Esophagus squamous epithelium (tissue), 5 donors: ENCODE measurements at regions not wholly inside any gene's neighbourhood (a gene's known extent, or its start where the extent isn't known, plus 50 kb on each side); places are given as distances from the start of the nearest gene placed in this dataset.
"Not testable (repeated sequence)": the region's sequence is repeated elsewhere in the genome, so short reads cannot be mapped to it uniquely, and the experiment has no call there.

ENCODE experiments used
- DNase-seq: peaks from one replicate; lab custom pipeline; 2025; lab: John Stamatoyannopoulos, UW
- H3K27ac ChIP-seq, 4 donors: fragments of 200-600 bp; sonication (generic); one replicate each; pipeline ENCODE4 v1.5.1; 2016 to 2019; ENCODE audit warnings: mild to moderate bottlenecking in 1 of 4
- H3K27me3 ChIP-seq, 4 donors: fragments of 200-600 bp; sonication (generic); 1 replicate in 3 of 4; 2 replicates in 1 of 4; pipeline versions ENCODE4 v1.5.1 to v1.6.0; 2017 to 2021; ENCODE audit warnings: antibody characterized with exemption in 1 of 4
- H3K36me3 ChIP-seq, 3 donors: fragments of 200-600 bp; sonication (generic); one replicate each; pipeline ENCODE4 v1.5.1; 2016 to 2019
- H3K4me1 ChIP-seq, 3 donors: fragments of 200-600 bp; sonication (generic); one replicate each; pipeline ENCODE4 v1.5.1; 2017 to 2019
- H3K4me3 ChIP-seq, 4 donors: fragments of 200-600 bp; sonication (generic); 1 replicate in 3 of 4; 2 replicates in 1 of 4; pipeline ENCODE4 v1.5.1; 2016 to 2019; ENCODE audit warnings: mild to moderate bottlenecking in 2 of 4, moderate library complexity in 1 of 4
- H3K9me3 ChIP-seq, 3 donors: fragments of 200-600 bp; sonication (generic); one replicate each; pipeline ENCODE4 v1.5.1; 2016 to 2019
- CTCF ChIP-seq, 6 experiments: fragments of 450-650 bp in 4 of 6; fragments of 200-600 bp in 2 of 6; sonication (generic) in 2 of 6; IDR thresholded peaks; one replicate each; pipeline ENCODE4 v1.5.1; 2016 to 2019; ENCODE audit warnings: antibody characterized with exemption in 6 of 6, mild to moderate bottlenecking in 4 of 6, moderate library complexity in 4 of 6
- POLR2A ChIP-seq, 4 donors: fragments of 450-650 bp; IDR thresholded peaks; one replicate each; pipeline ENCODE4 v1.6.1; 2017; ENCODE audit warnings: antibody characterized with exemption in 4 of 4, mild to moderate bottlenecking in 4 of 4, moderate library complexity in 3 of 4
- WGBS, 2 donors: methylation state at CpG; one replicate each; pipeline ENCODE4 v1.1.5; 2018; 5-methylcytosine and 5-hydroxymethylcytosine counted together
- intact Hi-C: fragments of 100-400 bp; cut with DNase I; formaldehyde crosslinking; loops from one replicate; pipeline ENCODE4 v1.15.0; 2022
- donor health status: DM: yes; HTN: yes; CAD: no.

- intact Hi-C loops, result no loop called here
- Histone ChIP-seq H3K36me3 (no peaks in the 10 kb centered on the region), H3K27ac (no peak overlapping the region), H3K4me3 (no peak overlapping the region), H3K9me3 (peaks cover 0 to 7% (median 0%) of the 10 kb centered on the region in 3 donors), H3K4me1 (no peaks in the 10 kb centered on the region), H3K27me3 (no peaks in the 10 kb centered on the region)
- TF ChIP-seq CTCF (IDR thresholded peaks at IDR 0.05) (no peak), POLR2A (IDR thresholded peaks at IDR 0.05) (no peak)
- DNase-seq, result no peak
- 91 to 100% methylated on average over 1 of the region's 1 CpG for WGBS, 2 donors
Observed at GRCh38 chr7:91750091-91750490, 130.4 kb downstream of the MTERF1 start.

- Histone ChIP-seq H3K27me3 (no peaks in the 10 kb centered on the region), H3K36me3 (no peaks in the 10 kb centered on the region), H3K27ac (no peak overlapping the region), H3K9me3 (peaks cover 0 to 7% (median 0%) of the 10 kb centered on the region in 3 donors), H3K4me3 (no peak overlapping the region), H3K4me1 (no peaks in the 10 kb centered on the region)
- 86 to 100% methylated on average over 1 of the region's 1 CpG for WGBS, 2 donors
- intact Hi-C loops, result no loop called here
- TF ChIP-seq POLR2A (IDR thresholded peaks at IDR 0.05), result no peak
- TF ChIP-seq CTCF (IDR thresholded peaks at IDR 0.05), result no peak
- DNase-seq, result no peak
Observed at GRCh38 chr7:91752102-91752501, 128.4 kb downstream of the MTERF1 start.

GRCh38 chr7:91754280-91754679 lies 126.2 kb downstream of the MTERF1 start:
- H3K27me3 ChIP-seq, H3K27ac ChIP-seq, H3K36me3 ChIP-seq, H3K4me3 ChIP-seq, H3K9me3 ChIP-seq, H3K4me1 ChIP-seq, DNase-seq, intact Hi-C loops: not testable (repeated sequence)
- 72 to 100% methylated on average over 1 of the region's 1 CpG for WGBS, 2 donors

GRCh38 chr7:91755121-91755520 lies 125.4 kb downstream of the MTERF1 start:
- H3K9me3 ChIP-seq, H3K27ac ChIP-seq, H3K4me3 ChIP-seq, DNase-seq, H3K36me3 ChIP-seq, H3K27me3 ChIP-seq, intact Hi-C loops: not testable (repeated sequence)
- peaks cover 0 to 12% (median 0%) of the 10 kb centered on the region in 3 donors for H3K4me1 ChIP-seq

- TF ChIP-seq POLR2A (IDR thresholded peaks at IDR 0.05), result no peak
- no peak for TF ChIP-seq CTCF (IDR thresholded peaks at IDR 0.05)
- 62 to 65% methylated on average over 4 of the region's 4 CpGs for WGBS, 2 donors
- no peaks in the 10 kb centered on the region for H3K27me3 ChIP-seq
- H3K36me3 ChIP-seq, result no peaks in the 10 kb centered on the region
- no peak for DNase-seq
- H3K4me1 ChIP-seq, result peaks cover 0 to 12% (median 0%) of the 10 kb centered on the region in 3 donors
- H3K9me3 ChIP-seq, result peaks cover 0 to 12% (median 5%) of the 10 kb centered on the region in 3 donors
- intact Hi-C loops, result no loop called here
- H3K27ac ChIP-seq, result peak overlapping the region in 3 of 4 donors; percentile 58 to 65 (median 64)
- no peak overlapping the region for H3K4me3 ChIP-seq
Observed at GRCh38 chr7:91759205-91759863, 121.2 kb downstream of the MTERF1 start.

GRCh38 chr7:91767820-91768219 lies 112.7 kb downstream of the MTERF1 start:
- WGBS, 2 donors, result 80 to 91% methylated on average over 10 of the region's 10 CpGs
- Histone ChIP-seq H3K27ac (no peak overlapping the region), H3K27me3 (no peaks in the 10 kb centered on the region), H3K9me3 (peaks cover 0 to 13% (median 8%) of the 10 kb centered on the region in 3 donors), H3K4me3 (no peak overlapping the region), H3K4me1 (peaks cover 0 to 18% (median 0%) of the 10 kb centered on the region in 3 donors), H3K36me3 (no peaks in the 10 kb centered on the region)
- TF ChIP-seq POLR2A (IDR thresholded peaks at IDR 0.05) (no peak), CTCF (IDR thresholded peaks at IDR 0.05) (no peak)
- no peak for DNase-seq
- intact Hi-C loops, result no loop called here
